Left forelimb (tissue), 1 donor: ENCODE measurements at regions not wholly inside any gene's neighbourhood (a gene's known extent, or its start where the extent isn't known, plus 50 kb on each side); places are given as distances from the start of the nearest gene placed in this dataset.

Source experiments
- DNase-seq: peaks from one replicate; pipeline ENCODE4 v3.0.0-alpha.2; 2018; ENCODE audit warnings: low spot score

- no peak for DNase-seq
Observed at GRCh38 chr10:6647811-6648526, 67.9 kb upstream of the PRKCQ start.

GRCh38 chr10:6643962-6644361, 63.9 kb upstream of the PRKCQ start:
- no peak for DNase-seq

- no peak for DNase-seq
Observed at GRCh38 chr10:6642876-6643275, 62.8 kb upstream of the PRKCQ start.

- DNase-seq, result no peak
Observed at GRCh38 chr10:6640433-6641040, 60.5 kb upstream of the PRKCQ start.

GRCh38 chr10:6637053-6637452, 57.0 kb upstream of the PRKCQ start:
- DNase-seq, result no peak

GRCh38 chr10:6635784-6636183, 55.7 kb upstream of the PRKCQ start:
- no peak for DNase-seq
